Astrocyte of the spinal cord (primary cell): ENCODE measurements at regions not wholly inside any gene's neighbourhood (a gene's known extent, or its start where the extent isn't known, plus 50 kb on each side); places are given as distances from the start of the nearest gene placed in this dataset.

Source experiments
- DNase-seq: peaks from one replicate; pipeline ENCODE4 v3.0.0; 2011; ENCODE audit warnings: low read depth, low spot score
- H3K4me3 ChIP-seq: 2 replicates; pipeline ENCODE4 v1.5.1; 2011; ENCODE audit warnings: low read depth, mild to moderate bottlenecking, low read length, moderate library complexity
- CTCF ChIP-seq: IDR thresholded peaks from 2 replicates; pipeline ENCODE4 v1.5.1; 2012; ENCODE audit warnings: low read depth, mild to moderate bottlenecking, low read length, inconsistent platforms
- in situ Hi-C: cut with HindIII; loops from 2 replicates; pipeline ENCODE4 v1.10.0; 2017; ENCODE audit warnings: low sequenced_read_pairs

- in situ Hi-C loops: no loop called here
- no peak for TF ChIP-seq CTCF
- H3K4me3 ChIP-seq: no peak overlapping the region
- no peak for DNase-seq
These were observed 753.9 kb upstream of the ZEB2 start for GRCh38 chr2:145273840-145274239.

- TF ChIP-seq CTCF: no peak
- no peak for DNase-seq
- no peak overlapping the region for H3K4me3 ChIP-seq
- in situ Hi-C loops: no loop called here
These were observed 749.0 kb upstream of the ZEB2 start for GRCh38 chr2:145268931-145269330.

GRCh38 chr2:145267451-145267850 lies 747.5 kb upstream of the ZEB2 start:
- TF ChIP-seq CTCF: no peak
- in situ Hi-C loops: no loop called here
- no peak overlapping the region for H3K4me3 ChIP-seq
- no peak for DNase-seq

GRCh38 chr2:145265244-145265643 lies 745.3 kb upstream of the ZEB2 start:
- DNase-seq: no peak
- no peak for TF ChIP-seq CTCF
- in situ Hi-C loops: no loop called here
- H3K4me3 ChIP-seq: no peak overlapping the region

- in situ Hi-C loops: no loop called here
- no peak for TF ChIP-seq CTCF
- H3K4me3 ChIP-seq: no peak overlapping the region
- DNase-seq: no peak
These were observed 740.8 kb upstream of the ZEB2 start for GRCh38 chr2:145260674-145261073.

- DNase-seq: peak; percentile 7
- in situ Hi-C loops: no loop called here
- no peak overlapping the region for H3K4me3 ChIP-seq
- no peak for TF ChIP-seq CTCF
These were observed 740.2 kb upstream of the ZEB2 start for GRCh38 chr2:145260081-145260480.
